MM.1S (cell line): ENCODE measurements at regions not wholly inside any gene's neighbourhood (a gene's known extent, or its start where the extent isn't known, plus 50 kb on each side); places are given as distances from the start of the nearest gene placed in this dataset.

Experiments used
- DNase-seq: peaks from one replicate; pipeline ENCODE4 v3.0.0-alpha.2; 2015
- H2AFZ ChIP-seq: fragments of 300-600 bp; sonication (generic); 2 replicates; pipeline ENCODE4 v1.6.0; 2016; ENCODE audit warnings: antibody characterized with exemption, low read length
- H3F3A ChIP-seq: fragments of 300-600 bp; sonication (generic); 2 replicates; pipeline ENCODE4 v1.6.1; 2016; ENCODE audit warnings: mild to moderate bottlenecking, antibody characterized with exemption, low read length, moderate library complexity, mixed read lengths; ENCODE audit not compliant: insufficient read depth
- H3K27ac ChIP-seq: fragments of 300-600 bp; sonication (generic); 2 replicates; pipeline ENCODE4 v1.5.1; 2016; ENCODE audit warnings: mild to moderate bottlenecking, low read length
- H3K27me3 ChIP-seq: fragments of 300-600 bp; sonication (generic); replicated peaks from 2 replicates; pipeline ENCODE4 v1.6.0; 2016; ENCODE audit warnings: low read length; ENCODE audit not compliant: insufficient read depth
- H3K36me3 ChIP-seq: fragments of 300-600 bp; sonication (generic); replicated peaks from 2 replicates; pipeline ENCODE4 v1.6.1; 2016; ENCODE audit warnings: mild to moderate bottlenecking, low read length, mixed read lengths; ENCODE audit not compliant: insufficient read depth
- H3K4me1 ChIP-seq: fragments of 300-600 bp; sonication (generic); 2 replicates; pipeline ENCODE4 v1.6.1; 2016; ENCODE audit warnings: low read length, mixed read lengths
- H3K4me2 ChIP-seq: fragments of 300-600 bp; sonication (generic); 2 replicates; pipeline ENCODE4 v1.6.0; 2016; ENCODE audit warnings: low read depth, low read length
- H3K4me3 ChIP-seq: fragments of 300-600 bp; sonication (generic); 2 replicates; pipeline ENCODE4 v1.5.1; 2016; ENCODE audit warnings: low read length, mixed read lengths
- H3K79me2 ChIP-seq: fragments of 300-600 bp; sonication (generic); 2 replicates; pipeline ENCODE4 v1.6.1; 2016; ENCODE audit warnings: mixed run types, low read length, mixed read lengths
- H3K9ac ChIP-seq: fragments of 300-600 bp; sonication (generic); 2 replicates; pipeline ENCODE4 v1.6.1; 2016; ENCODE audit warnings: low read length, mixed read lengths
- H3K9me2 ChIP-seq: fragments of 300-600 bp; sonication (generic); replicated peaks from 2 replicates; pipeline ENCODE4 v1.6.1; 2016; ENCODE audit warnings: mild to moderate bottlenecking, low read length, mixed read lengths; ENCODE audit not compliant: insufficient read depth
- H3K9me3 ChIP-seq: fragments of 300-600 bp; sonication (generic); replicated peaks from 2 replicates; pipeline ENCODE4 v1.6.1; 2016; ENCODE audit warnings: mild to moderate bottlenecking, low read length, mixed read lengths; ENCODE audit not compliant: insufficient read depth
- H4K20me1 ChIP-seq: fragments of 300-600 bp; sonication (generic); 2 replicates; pipeline ENCODE4 v1.6.1; 2016; ENCODE audit warnings: mild to moderate bottlenecking, low read length, moderate library complexity, mixed read lengths; ENCODE audit not compliant: insufficient read depth
- EZH2 ChIP-seq: fragments of 300-600 bp; sonication (generic); optimal IDR thresholded peaks from 2 replicates; pipeline ENCODE3; 2017; ENCODE audit warnings: low read depth, mild to moderate bottlenecking, antibody characterized with exemption, low read length, mixed read lengths
- EZH2phosphoT487 ChIP-seq: fragments of 300-600 bp; sonication (generic); IDR thresholded peaks from 2 replicates; pipeline ENCODE4 v1.6.1; 2018; ENCODE audit warnings: antibody characterized with exemption, low read length
- TF ChIP-seq, protein P1 (sequence below): fragments of 300-600 bp; sonication (generic); IDR thresholded peaks from 2 replicates; pipeline ENCODE4 v1.5.1; 2016; ENCODE audit warnings: antibody characterized with exemption, low read length, mixed read lengths

DNA sequence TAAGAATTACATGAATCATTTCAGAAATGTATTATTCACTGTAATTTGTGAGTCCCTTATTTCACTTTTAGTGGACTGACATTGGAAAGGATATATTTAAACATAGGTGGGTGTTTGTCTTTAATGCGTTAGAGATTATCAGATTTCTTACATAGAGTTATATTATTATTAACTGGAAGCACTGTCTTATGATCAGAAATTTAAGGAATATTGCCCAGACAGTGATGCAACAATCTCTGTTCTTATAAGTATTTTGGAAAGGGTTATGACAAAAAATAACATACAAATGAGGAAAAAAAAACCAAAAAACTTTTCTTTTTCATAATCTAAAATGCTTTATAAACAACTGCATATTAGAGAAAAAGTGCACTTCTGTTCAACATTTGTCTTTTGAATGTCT is 836.6 kb downstream of the SLC6A15 start:
- Histone ChIP-seq H3K4me3 (no peak overlapping the region), H3K9ac (no peak overlapping the region), H3K36me3 (no peaks in the 10 kb centered on the region), H3K4me2 (no peak overlapping the region), H4K20me1 (no peaks in the 10 kb centered on the region; the same call in 1 of the 2 replicates), H3K27me3 (no peaks in the 10 kb centered on the region), H2AFZ (no peak overlapping the region), H3K4me1 (no peaks in the 10 kb centered on the region), H3K79me2 (no peaks in the 10 kb centered on the region), H3K9me3 (no peaks in the 10 kb centered on the region), H3F3A (no peaks in the 10 kb centered on the region), H3K27ac (no peak overlapping the region), H3K9me2 (no peaks in the 10 kb centered on the region)
- TF ChIP-seq, protein P1, sequence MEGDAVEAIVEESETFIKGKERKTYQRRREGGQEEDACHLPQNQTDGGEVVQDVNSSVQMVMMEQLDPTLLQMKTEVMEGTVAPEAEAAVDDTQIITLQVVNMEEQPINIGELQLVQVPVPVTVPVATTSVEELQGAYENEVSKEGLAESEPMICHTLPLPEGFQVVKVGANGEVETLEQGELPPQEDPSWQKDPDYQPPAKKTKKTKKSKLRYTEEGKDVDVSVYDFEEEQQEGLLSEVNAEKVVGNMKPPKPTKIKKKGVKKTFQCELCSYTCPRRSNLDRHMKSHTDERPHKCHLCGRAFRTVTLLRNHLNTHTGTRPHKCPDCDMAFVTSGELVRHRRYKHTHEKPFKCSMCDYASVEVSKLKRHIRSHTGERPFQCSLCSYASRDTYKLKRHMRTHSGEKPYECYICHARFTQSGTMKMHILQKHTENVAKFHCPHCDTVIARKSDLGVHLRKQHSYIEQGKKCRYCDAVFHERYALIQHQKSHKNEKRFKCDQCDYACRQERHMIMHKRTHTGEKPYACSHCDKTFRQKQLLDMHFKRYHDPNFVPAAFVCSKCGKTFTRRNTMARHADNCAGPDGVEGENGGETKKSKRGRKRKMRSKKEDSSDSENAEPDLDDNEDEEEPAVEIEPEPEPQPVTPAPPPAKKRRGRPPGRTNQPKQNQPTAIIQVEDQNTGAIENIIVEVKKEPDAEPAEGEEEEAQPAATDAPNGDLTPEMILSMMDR = no peak
- no peak for TF ChIP-seq EZH2
- TF ChIP-seq EZH2phosphoT487 = no peak
- DNase-seq = no peak

DNA sequence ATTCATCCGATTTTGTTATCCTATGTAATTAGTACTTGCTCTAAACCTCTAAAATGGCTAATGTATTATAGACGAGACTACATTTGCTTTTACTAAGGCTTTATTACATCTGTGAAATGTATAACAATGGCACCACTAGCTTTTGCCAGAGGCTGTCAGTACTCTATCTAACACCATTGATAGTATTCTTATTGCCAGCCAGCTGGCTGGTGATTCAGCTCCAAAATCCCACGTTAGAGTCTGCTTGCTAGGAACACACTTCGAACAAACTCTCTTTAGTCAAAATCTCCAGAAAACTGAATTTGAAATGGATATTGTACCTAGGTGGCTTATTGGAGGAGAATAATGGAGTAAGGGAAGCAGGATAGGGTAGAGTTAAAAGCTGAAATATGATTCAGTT is 839.2 kb downstream of the SLC6A15 start:
- no peak overlapping the region for H2AFZ ChIP-seq
- H4K20me1 ChIP-seq = no peaks in the 10 kb centered on the region; the same call in 1 of the 2 replicates
- H3K9me3 ChIP-seq = no peaks in the 10 kb centered on the region
- no peaks in the 10 kb centered on the region for H3F3A ChIP-seq
- H3K4me1 ChIP-seq = no peaks in the 10 kb centered on the region
- no peak overlapping the region for H3K4me3 ChIP-seq
- H3K4me2 ChIP-seq = no peak overlapping the region
- no peaks in the 10 kb centered on the region for H3K27me3 ChIP-seq
- H3K79me2 ChIP-seq = no peaks in the 10 kb centered on the region
- H3K27ac ChIP-seq = no peak overlapping the region
- no peak for TF ChIP-seq EZH2phosphoT487
- TF ChIP-seq EZH2 = no peak
- TF ChIP-seq, protein P1 = no peak
- DNase-seq = no peak
- H3K36me3 ChIP-seq = no peaks in the 10 kb centered on the region
- H3K9ac ChIP-seq = no peak overlapping the region
- H3K9me2 ChIP-seq = no peaks in the 10 kb centered on the region

DNA sequence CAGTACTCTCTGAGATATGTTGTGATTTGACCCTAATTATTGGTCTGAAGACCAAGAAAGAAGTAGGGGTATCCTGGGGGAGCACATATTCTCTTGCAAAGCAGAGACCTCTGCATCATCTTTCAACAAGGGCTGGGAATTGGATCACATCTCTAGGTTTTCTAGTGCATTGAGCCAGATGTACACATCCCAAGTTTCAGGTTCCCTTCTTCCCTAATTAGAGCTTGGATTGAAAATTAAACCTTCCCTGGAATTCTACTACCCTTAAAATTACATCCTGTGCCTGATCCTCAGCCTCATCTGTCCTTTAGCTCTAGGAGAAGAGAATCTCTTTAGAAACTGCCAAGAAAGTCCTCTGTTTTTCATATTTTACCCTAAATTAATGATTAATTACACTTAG is 839.6 kb downstream of the SLC6A15 start:
- Histone ChIP-seq H3K4me1 (no peaks in the 10 kb centered on the region), H3K27ac (no peak overlapping the region), H3K9ac (no peak overlapping the region), H3K36me3 (no peaks in the 10 kb centered on the region), H3K4me2 (no peak overlapping the region), H3K79me2 (no peaks in the 10 kb centered on the region), H3F3A (no peaks in the 10 kb centered on the region), H3K27me3 (no peaks in the 10 kb centered on the region), H3K9me3 (no peaks in the 10 kb centered on the region), H4K20me1 (no peaks in the 10 kb centered on the region; the same call in 1 of the 2 replicates), H3K4me3 (no peak overlapping the region), H2AFZ (no peak overlapping the region), H3K9me2 (no peaks in the 10 kb centered on the region)
- TF ChIP-seq EZH2phosphoT487 (no peak), EZH2 (no peak)
- TF ChIP-seq, protein P1 = no peak
- DNase-seq = no peak
